ENCODE measurements at regions not wholly inside any gene's neighbourhood (a gene's known extent, or its start where the extent isn't known, plus 50 kb on each side); places are given as distances from the start of the nearest gene placed in this dataset.

- no peak for TF ChIP-seq CTCF (IDR thresholded peaks at IDR 0.05; ENCODE audit: insufficient read depth, low read depth, low read length)
- TF ChIP-seq EZH2 (IDR thresholded peaks at IDR 0.05; ENCODE audit: insufficient read depth, low read length), result no peak
These were observed 238.2 kb upstream of the AJAP1 start for GRCh38 chr1:4416189-4416588.
